Glutamatergic neuron (in vitro differentiated cells): ENCODE measurements at regions not wholly inside any gene's neighbourhood (a gene's known extent, or its start where the extent isn't known, plus 50 kb on each side); places are given as distances from the start of the nearest gene placed in this dataset.

Source experiments
- DNase-seq: peaks from one replicate; pipeline ENCODE4 v3.0.0; 2022
- H3K27ac Mint-ChIP-seq: one replicate; pipeline ENCODE4 v1.8.0; 2020; ENCODE audit warnings: mild to moderate bottlenecking, mixed read lengths, inconsistent platforms; ENCODE audit not compliant: unreplicated experiment
- H3K27me3 Mint-ChIP-seq: one replicate; pipeline ENCODE4 v1.8.0; 2020; ENCODE audit warnings: mild to moderate bottlenecking, moderate library complexity, mixed read lengths, inconsistent platforms; ENCODE audit not compliant: unreplicated experiment
- H3K36me3 Mint-ChIP-seq: one replicate; pipeline ENCODE4 v1.8.0; 2020; ENCODE audit warnings: mild to moderate bottlenecking, mixed read lengths, inconsistent platforms; ENCODE audit not compliant: unreplicated experiment
- H3K4me1 Mint-ChIP-seq: one replicate; pipeline ENCODE4 v1.8.0; 2020; ENCODE audit warnings: mild to moderate bottlenecking, low read depth, mixed read lengths, inconsistent platforms; ENCODE audit not compliant: unreplicated experiment
- H3K4me3 Mint-ChIP-seq: one replicate; pipeline ENCODE4 v1.8.0; 2020; ENCODE audit warnings: mild to moderate bottlenecking, mixed read lengths, inconsistent platforms; ENCODE audit not compliant: unreplicated experiment
- H3K9me3 Mint-ChIP-seq: one replicate; pipeline ENCODE4 v1.8.0; 2020; ENCODE audit warnings: mild to moderate bottlenecking, moderate library complexity, mixed read lengths, inconsistent platforms; ENCODE audit not compliant: unreplicated experiment
- TF ChIP-seq, protein P1 (sequence below): fragments of 200-600 bp; sonication (generic); IDR thresholded peaks from one replicate; pipeline ENCODE4 v1.5.0; 2021; ENCODE audit not compliant: partially characterized antibody, unreplicated experiment

DNA sequence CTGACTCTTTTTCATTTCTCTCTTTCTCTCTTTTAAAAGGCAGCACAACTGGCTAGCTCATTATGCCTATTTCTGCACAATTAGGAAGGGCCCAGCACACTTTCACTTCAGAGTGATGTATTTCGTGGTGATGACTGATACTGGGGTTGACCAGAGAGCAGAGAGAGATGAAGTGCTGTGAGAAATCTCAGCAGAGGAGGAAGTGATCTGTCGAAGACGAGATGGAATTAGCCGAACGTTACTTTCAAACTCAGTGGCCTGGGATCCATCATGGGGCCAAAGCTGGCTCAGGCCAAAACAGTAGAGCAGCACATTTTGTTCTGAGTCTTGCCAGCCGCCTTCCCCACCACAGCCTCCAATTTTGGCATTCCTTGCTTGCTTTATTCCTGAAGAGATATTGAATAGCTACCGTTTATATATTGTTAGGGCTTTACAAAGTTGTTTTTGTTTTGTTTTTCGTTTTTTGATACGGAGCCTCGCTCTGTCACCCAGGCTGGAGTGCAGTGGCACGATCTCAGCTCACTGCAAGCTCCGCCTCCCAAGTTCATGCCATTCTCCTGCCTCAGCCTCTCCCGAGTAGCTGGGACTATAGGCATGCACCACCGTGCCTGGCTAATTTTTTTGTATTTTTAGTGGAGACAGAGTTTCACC, 213.2 kb upstream of the ECI2 start:
- Mint-ChIP-seq H3K9me3 (peaks cover 5% of the 10 kb centered on the region), H3K27me3 (no peaks in the 10 kb centered on the region), H3K4me1 (no peaks in the 10 kb centered on the region), H3K27ac (no peak overlapping the region), H3K4me3 (no peak overlapping the region), H3K36me3 (no peaks in the 10 kb centered on the region)
- TF ChIP-seq, protein P1, sequence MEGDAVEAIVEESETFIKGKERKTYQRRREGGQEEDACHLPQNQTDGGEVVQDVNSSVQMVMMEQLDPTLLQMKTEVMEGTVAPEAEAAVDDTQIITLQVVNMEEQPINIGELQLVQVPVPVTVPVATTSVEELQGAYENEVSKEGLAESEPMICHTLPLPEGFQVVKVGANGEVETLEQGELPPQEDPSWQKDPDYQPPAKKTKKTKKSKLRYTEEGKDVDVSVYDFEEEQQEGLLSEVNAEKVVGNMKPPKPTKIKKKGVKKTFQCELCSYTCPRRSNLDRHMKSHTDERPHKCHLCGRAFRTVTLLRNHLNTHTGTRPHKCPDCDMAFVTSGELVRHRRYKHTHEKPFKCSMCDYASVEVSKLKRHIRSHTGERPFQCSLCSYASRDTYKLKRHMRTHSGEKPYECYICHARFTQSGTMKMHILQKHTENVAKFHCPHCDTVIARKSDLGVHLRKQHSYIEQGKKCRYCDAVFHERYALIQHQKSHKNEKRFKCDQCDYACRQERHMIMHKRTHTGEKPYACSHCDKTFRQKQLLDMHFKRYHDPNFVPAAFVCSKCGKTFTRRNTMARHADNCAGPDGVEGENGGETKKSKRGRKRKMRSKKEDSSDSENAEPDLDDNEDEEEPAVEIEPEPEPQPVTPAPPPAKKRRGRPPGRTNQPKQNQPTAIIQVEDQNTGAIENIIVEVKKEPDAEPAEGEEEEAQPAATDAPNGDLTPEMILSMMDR: no peak
- DNase-seq: no peak

DNA sequence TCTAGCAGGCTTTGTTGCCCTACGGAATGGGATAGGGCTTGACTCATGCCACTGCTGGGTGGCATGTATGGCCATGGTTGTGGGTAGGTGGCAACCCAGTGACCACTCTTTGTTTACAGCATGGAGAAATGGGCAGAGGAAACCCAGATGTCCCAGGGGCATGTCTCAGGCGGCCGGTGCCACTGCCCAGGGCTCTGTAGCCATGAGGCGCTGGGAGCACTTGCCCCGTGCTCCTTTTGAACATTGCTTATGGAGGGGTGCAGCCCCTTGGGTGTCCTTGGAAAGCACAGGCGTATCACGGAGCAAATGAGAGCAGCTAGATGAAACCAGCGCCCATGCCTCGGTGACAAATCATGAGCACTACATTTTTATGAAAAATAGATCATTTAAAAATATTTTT, 212.5 kb upstream of the ECI2 start:
- TF ChIP-seq, protein P1: no peak
- no peaks in the 10 kb centered on the region for H3K4me1 Mint-ChIP-seq
- no peak for DNase-seq

DNA sequence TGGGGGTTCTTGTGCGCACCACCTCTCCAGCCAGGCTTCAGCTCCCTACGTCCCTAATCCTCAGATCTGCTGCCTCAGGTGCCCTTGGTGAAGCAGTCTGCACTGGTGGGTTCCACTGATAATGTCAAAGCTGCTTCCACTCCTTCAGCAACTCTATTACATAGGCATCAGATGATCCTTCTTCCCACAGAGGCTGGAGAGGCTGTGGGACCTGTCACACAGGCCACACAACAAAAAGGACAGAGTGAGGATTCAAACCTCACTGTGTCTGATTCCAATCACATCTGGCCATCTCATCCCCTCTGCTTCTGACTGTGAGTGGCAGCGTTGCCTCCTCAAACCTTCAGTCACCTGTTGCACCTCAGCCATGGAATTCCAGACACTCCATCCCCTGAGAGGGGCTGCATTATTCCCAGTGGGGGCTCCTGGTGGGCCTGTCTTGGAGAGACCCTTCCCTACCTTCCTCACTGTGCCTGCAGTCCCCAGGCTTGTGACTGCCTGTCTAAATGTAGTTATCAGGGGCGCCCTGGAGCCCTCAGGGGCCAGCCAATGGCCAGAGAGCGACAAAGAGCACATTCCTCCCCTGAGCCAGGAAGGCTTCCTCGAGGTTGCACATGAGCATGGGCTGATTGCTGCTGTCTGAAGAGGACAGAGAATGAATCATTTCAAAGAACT, 211.4 kb upstream of the ECI2 start:
- Mint-ChIP-seq H3K36me3 (no peaks in the 10 kb centered on the region), H3K9me3 (peaks cover 5% of the 10 kb centered on the region), H3K27me3 (no peaks in the 10 kb centered on the region), H3K4me3 (no peak overlapping the region), H3K4me1 (no peaks in the 10 kb centered on the region), H3K27ac (no peak overlapping the region)
- TF ChIP-seq, protein P1: no peak
- DNase-seq: no peak

More for the DNA sequence above, 212.5 kb upstream of the ECI2 start:
- H3K36me3 Mint-ChIP-seq: no peaks in the 10 kb centered on the region
- H3K27ac Mint-ChIP-seq: no peak overlapping the region
- H3K9me3 Mint-ChIP-seq: peaks cover 5% of the 10 kb centered on the region
- no peaks in the 10 kb centered on the region for H3K27me3 Mint-ChIP-seq
- no peak overlapping the region for H3K4me3 Mint-ChIP-seq

DNA sequence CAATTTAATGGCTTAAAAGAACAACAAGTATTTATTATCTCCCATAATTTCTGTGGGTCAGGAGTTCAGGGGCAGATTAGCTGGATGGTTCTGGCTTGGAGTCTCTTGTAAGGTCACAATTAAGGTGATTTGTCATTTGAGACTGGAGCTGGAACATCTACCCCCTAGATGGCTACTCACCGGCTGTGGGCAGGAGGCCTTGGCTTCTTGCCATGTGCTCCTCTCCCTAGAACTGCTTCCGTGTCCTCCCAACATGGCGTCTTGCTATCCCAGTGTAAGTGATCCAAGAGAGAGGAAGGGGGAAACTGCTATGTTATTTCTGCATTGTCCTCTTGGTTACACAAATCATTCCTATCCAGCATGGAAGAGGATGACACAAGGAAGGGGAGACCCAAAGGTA, 210.2 kb upstream of the ECI2 start:
- TF ChIP-seq, protein P1: no peak
- Mint-ChIP-seq H3K4me3 (no peak overlapping the region), H3K4me1 (no peaks in the 10 kb centered on the region), H3K9me3 (no peaks in the 10 kb centered on the region), H3K27me3 (no peaks in the 10 kb centered on the region), H3K27ac (no peak overlapping the region), H3K36me3 (no peaks in the 10 kb centered on the region)
- DNase-seq: no peak

DNA sequence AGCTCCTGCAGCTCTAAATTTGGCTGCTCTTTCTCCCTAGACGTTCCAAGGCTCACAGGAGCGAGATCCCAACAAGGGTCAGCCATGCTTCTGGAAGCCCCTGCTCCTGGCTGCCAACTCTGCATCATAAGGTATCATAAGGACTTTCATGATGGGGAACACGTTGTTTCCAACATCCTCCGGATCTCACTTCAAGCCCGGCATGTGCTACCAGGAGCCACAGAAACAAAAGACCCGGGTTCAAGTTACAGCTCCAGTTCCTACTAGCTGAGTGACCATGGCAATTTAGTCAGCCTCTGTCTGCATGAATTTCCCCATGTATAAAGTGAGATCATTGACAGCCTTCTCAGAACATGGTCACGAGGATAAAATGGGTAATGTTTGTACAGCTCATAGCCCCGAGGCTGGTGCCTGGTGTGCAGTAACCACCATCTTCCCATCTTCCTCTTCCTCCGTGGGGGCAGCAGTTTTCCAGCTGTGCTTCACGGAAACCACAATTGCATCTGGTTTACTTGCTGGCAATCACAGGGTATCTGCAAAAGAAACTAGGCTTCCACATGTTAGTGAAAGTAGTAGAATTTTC, 209.0 kb upstream of the ECI2 start:
- DNase-seq: no peak
- Mint-ChIP-seq H3K9me3 (no peaks in the 10 kb centered on the region), H3K36me3 (peaks cover 5% of the 10 kb centered on the region), H3K4me3 (no peak overlapping the region), H3K27ac (no peak overlapping the region), H3K4me1 (no peaks in the 10 kb centered on the region), H3K27me3 (no peaks in the 10 kb centered on the region)
- TF ChIP-seq, protein P1: no peak
